HG03442 (cell line): ENCODE measurements at regions not wholly inside any gene's neighbourhood (a gene's known extent, or its start where the extent isn't known, plus 50 kb on each side); places are given as distances from the start of the nearest gene placed in this dataset.

Experiments
- ATAC-seq: cut with Tn5 transposase; IDR thresholded peaks from one replicate; pipeline ENCODE4 v1.9.1; 2021; ENCODE audit warnings: mild to moderate bottlenecking, moderate library complexity; ENCODE audit not compliant: unreplicated experiment

GRCh38 chr17:77467521-77467920 is 326.8 kb downstream of the SEC14L1 start:
- ATAC-seq, result no peak

- ATAC-seq, result no peak
Measured at GRCh38 chr17:77468897-77469296, 328.1 kb downstream of the SEC14L1 start.

- no peak for ATAC-seq
Measured at GRCh38 chr17:77470330-77470786, 329.6 kb downstream of the SEC14L1 start.

- ATAC-seq, result no peak
Measured at GRCh38 chr17:77470800-77471733, 330.3 kb downstream of the SEC14L1 start.

- ATAC-seq, result no peak
Measured at GRCh38 chr17:77471984-77472461, 331.3 kb downstream of the SEC14L1 start.

GRCh38 chr17:77472468-77473310 is 331.9 kb downstream of the SEC14L1 start:
- ATAC-seq, result no peak

GRCh38 chr17:77473615-77474226 is 333.0 kb downstream of the SEC14L1 start:
- ATAC-seq, result no peak

GRCh38 chr17:77474292-77474988 is 333.7 kb downstream of the SEC14L1 start:
- no peak for ATAC-seq

- no peak for ATAC-seq
Measured at GRCh38 chr17:77475016-77475976, 334.5 kb downstream of the SEC14L1 start.

GRCh38 chr17:77476006-77476405 is 335.2 kb downstream of the SEC14L1 start:
- ATAC-seq, result no peak

- ATAC-seq, result no peak
Measured at GRCh38 chr17:77476498-77476897, 335.7 kb downstream of the SEC14L1 start.

- ATAC-seq, result no peak
Measured at GRCh38 chr17:77476931-77477805, 336.4 kb downstream of the SEC14L1 start.

- ATAC-seq, result no peak
Measured at GRCh38 chr17:77478281-77478680, 337.5 kb downstream of the SEC14L1 start.

- no peak for ATAC-seq
Measured at GRCh38 chr17:77478899-77479298, 338.1 kb downstream of the SEC14L1 start.

- no peak for ATAC-seq
Measured at GRCh38 chr17:77479372-77480198, 338.8 kb downstream of the SEC14L1 start.

GRCh38 chr17:77480199-77480508 is 339.4 kb downstream of the SEC14L1 start:
- ATAC-seq, result no peak

- ATAC-seq, result no peak
Measured at GRCh38 chr17:77480509-77481215, 339.9 kb downstream of the SEC14L1 start.
